Neuronal stem cell (in vitro differentiated cells): ENCODE measurements at regions not wholly inside any gene's neighbourhood (a gene's known extent, or its start where the extent isn't known, plus 50 kb on each side); places are given as distances from the start of the nearest gene placed in this dataset.

Experiments
- DNase-seq: peaks from one replicate; pipeline ENCODE4 v3.0.0-alpha.2; 2013; ENCODE audit warnings: low spot score
- H2AFZ ChIP-seq: one replicate; pipeline ENCODE4 v1.6.1; 2013; ENCODE audit warnings: mild to moderate bottlenecking, low read length, inconsistent platforms
- H2AK5ac ChIP-seq: 2 replicates; pipeline ENCODE4 v1.6.1; 2013; ENCODE audit warnings: low read depth, mild to moderate bottlenecking, inconsistent platforms, low read length, moderate library complexity, mixed read lengths
- H2BK120ac ChIP-seq: 2 replicates; pipeline ENCODE4 v1.6.1; 2013; ENCODE audit warnings: low read depth, mild to moderate bottlenecking, inconsistent platforms, low read length, moderate library complexity, mixed read lengths
- H2BK12ac ChIP-seq: one replicate; pipeline ENCODE4 v1.6.1; 2013; ENCODE audit warnings: low read length, inconsistent platforms
- H2BK15ac ChIP-seq: 2 replicates; pipeline ENCODE4 v1.6.1; 2013; ENCODE audit warnings: mild to moderate bottlenecking, low read length, inconsistent platforms, mixed read lengths
- H2BK5ac ChIP-seq: one replicate; pipeline ENCODE4 v1.6.1; 2013; ENCODE audit warnings: inconsistent platforms, mild to moderate bottlenecking, low read length, moderate library complexity
- H3K14ac ChIP-seq: one replicate; pipeline ENCODE4 v1.6.1; 2013; ENCODE audit warnings: low read length, inconsistent platforms
- H3K18ac ChIP-seq: 2 replicates; pipeline ENCODE4 v1.6.1; 2013; ENCODE audit warnings: low read length, inconsistent platforms
- H3K23ac ChIP-seq: 2 replicates; pipeline ENCODE4 v1.6.1; 2013; ENCODE audit warnings: low read depth, mild to moderate bottlenecking, mixed read lengths, low read length, inconsistent platforms; ENCODE audit not compliant: poor library complexity
- H3K27ac ChIP-seq: replicated peaks from 3 replicates; pipeline ENCODE4 v1.5.1; 2013; ENCODE audit warnings: low read length, inconsistent platforms
- H3K27me3 ChIP-seq, 3 experiments: 2 replicates each; pipeline ENCODE4 v1.6.1; 2013; ENCODE audit warnings: low read length in 3 of 3, mild to moderate bottlenecking in 2 of 3, inconsistent platforms in 1 of 3, low read depth in 1 of 3, mixed read lengths in 1 of 3, moderate library complexity in 1 of 3; ENCODE audit not compliant: control insufficient read depth in 3 of 3, insufficient read depth in 3 of 3
- H3K36me3 ChIP-seq, 2 donors: replicated peaks in 1 of 2; 2 replicates each; pipeline ENCODE4 v1.6.1; 2013; ENCODE audit warnings: low read length in 2 of 2; ENCODE audit not compliant: control insufficient read depth in 2 of 2, insufficient read depth in 2 of 2
- H3K4ac ChIP-seq: 2 replicates; pipeline ENCODE4 v1.6.1; 2013; ENCODE audit warnings: inconsistent platforms, mild to moderate bottlenecking, low read length, moderate library complexity
- H3K4me1 ChIP-seq, 2 donors: 1 replicate in 1 of 2; 2 replicates in 1 of 2; pipeline ENCODE4 v1.6.1; 2013; ENCODE audit warnings: low read length in 2 of 2, low read depth in 1 of 2; ENCODE audit not compliant: control insufficient read depth in 2 of 2, insufficient read depth in 1 of 2
- H3K4me2 ChIP-seq: one replicate; pipeline ENCODE4 v1.6.1; 2013; ENCODE audit warnings: mild to moderate bottlenecking, low read length, inconsistent platforms; ENCODE audit not compliant: insufficient read depth, poor library complexity, severe bottlenecking
- H3K4me3 ChIP-seq, 2 donors: 2 replicates each; pipeline ENCODE4 v1.5.1; 2013; ENCODE audit warnings: low read length in 2 of 2, mild to moderate bottlenecking in 2 of 2, inconsistent platforms in 1 of 2, moderate library complexity in 1 of 2
- H3K79me1 ChIP-seq: one replicate; pipeline ENCODE4 v1.6.1; 2013; ENCODE audit warnings: low read depth, mild to moderate bottlenecking, inconsistent platforms, low read length, moderate library complexity
- H3K9ac ChIP-seq: one replicate; pipeline ENCODE4 v1.6.1; 2013; ENCODE audit warnings: mild to moderate bottlenecking, low read depth, low read length, inconsistent platforms; ENCODE audit not compliant: poor library complexity
- H3K9me3 ChIP-seq, 2 donors: replicated peaks in 1 of 2; 2 replicates each; pipeline versions ENCODE3 to v1.6.1; 2013; ENCODE audit warnings: low read length in 2 of 2, mild to moderate bottlenecking in 2 of 2, inconsistent platforms in 1 of 2, low read depth in 1 of 2, mixed read lengths in 1 of 2, moderate library complexity in 1 of 2; ENCODE audit not compliant: control insufficient read depth in 2 of 2, insufficient read depth in 1 of 2
- H4K8ac ChIP-seq: one replicate; pipeline ENCODE4 v1.6.1; 2013; ENCODE audit warnings: low read depth, mild to moderate bottlenecking, inconsistent platforms, low read length, moderate library complexity
- H4K91ac ChIP-seq: one replicate; pipeline ENCODE4 v1.6.1; 2013; ENCODE audit warnings: low read length, low read depth, mild to moderate bottlenecking, inconsistent platforms; ENCODE audit not compliant: poor library complexity
- WGBS, 2 donors: extraction: QIAGEN DNeasy Blood & Tissue Kit; methylation state at CpG; one replicate each; pipeline ENCODE4 v1.1.7; 2013; ENCODE audit warnings: missing lambda C conversion rate in 2 of 2, mixed read lengths in 1 of 2; ENCODE audit not compliant: insufficient read length in 2 of 2, insufficient replicate concordance in 1 of 2; ENCODE audit errors: extremely low coverage in 2 of 2; 5-methylcytosine and 5-hydroxymethylcytosine counted together

- Histone ChIP-seq H3K23ac (no peak overlapping the region), H3K4me1 (peaks cover 3 to 19% of the 10 kb centered on the region in 2 donors), H2BK5ac (no peak overlapping the region), H2BK120ac (no peak overlapping the region), H3K4ac (no peak overlapping the region), H3K27ac (peak overlapping the region; percentile 17), H3K4me2 (no peak overlapping the region), H3K4me3 (peak overlapping the region in 1 of 2 donors; percentile 55), H3K36me3 (no peaks in the 10 kb centered on the region), H3K27me3 (no peaks in the 10 kb centered on the region), H3K9me3 (peaks cover 0 to 4% of the 10 kb centered on the region in 2 donors), H3K9ac (no peak overlapping the region), H4K91ac (no peak overlapping the region), H2AK5ac (no peak overlapping the region), H3K14ac (no peak overlapping the region), H2BK12ac (no peak overlapping the region), H2BK15ac (no peak overlapping the region), H3K79me1 (no peaks in the 10 kb centered on the region), H4K8ac (no peak overlapping the region), H3K18ac (no peak overlapping the region), H2AFZ (peak overlapping the region; percentile 75)
- peak; percentile 32 for DNase-seq
- no CpG with 5 or more reads among the region's 3 CpGs for WGBS, 2 donors
These were observed 144.5 kb upstream of the ID4 start for GRCh38 chr6:19692506-19693298.

GRCh38 chr6:19694697-19695096 lies 142.5 kb upstream of the ID4 start:
- Histone ChIP-seq H2BK5ac (no peak overlapping the region), H3K18ac (no peak overlapping the region), H3K36me3 (no peaks in the 10 kb centered on the region), H3K27me3 (no peaks in the 10 kb centered on the region), H2BK12ac (no peak overlapping the region), H2BK120ac (no peak overlapping the region), H2BK15ac (no peak overlapping the region), H2AK5ac (no peak overlapping the region), H3K23ac (no peak overlapping the region), H3K14ac (no peak overlapping the region), H3K9ac (no peak overlapping the region), H3K4ac (no peak overlapping the region), H4K8ac (no peak overlapping the region), H3K4me1 (peaks cover 3 to 19% of the 10 kb centered on the region in 2 donors), H4K91ac (no peak overlapping the region), H3K27ac (no peak overlapping the region), H3K9me3 (peaks cover 0 to under 1% of the 10 kb centered on the region in 2 donors), H3K4me2 (no peak overlapping the region), H3K4me3 (no peak overlapping the region), H3K79me1 (no peaks in the 10 kb centered on the region), H2AFZ (no peak overlapping the region)
- no CpG with 5 or more reads among the region's 3 CpGs for WGBS, 2 donors
- no peak for DNase-seq

GRCh38 chr6:19697744-19698290 lies 139.4 kb upstream of the ID4 start:
- H3K27ac ChIP-seq: no peak overlapping the region
- peaks cover 0 to 6% of the 10 kb centered on the region in 2 donors for H3K4me1 ChIP-seq
- H3K14ac ChIP-seq: no peak overlapping the region
- no peaks in the 10 kb centered on the region for H3K79me1 ChIP-seq
- H3K36me3 ChIP-seq: no peaks in the 10 kb centered on the region
- no peak overlapping the region for H4K8ac ChIP-seq
- no peaks in the 10 kb centered on the region for H3K27me3 ChIP-seq
- no peak overlapping the region for H3K9ac ChIP-seq
- H3K18ac ChIP-seq: no peak overlapping the region
- H3K9me3 ChIP-seq: no peaks in the 10 kb centered on the region
- no peak overlapping the region for H2AFZ ChIP-seq
- no peak overlapping the region for H2BK120ac ChIP-seq
- no peak overlapping the region for H4K91ac ChIP-seq
- no peak for DNase-seq
- H2BK15ac ChIP-seq: no peak overlapping the region
- no peak overlapping the region for H2AK5ac ChIP-seq
- whole genome bisulfite sequencing, 2 donors: no CpG with 5 or more reads among the region's 3 CpGs
- H3K4me3 ChIP-seq: no peak overlapping the region
- no peak overlapping the region for H2BK12ac ChIP-seq
- no peak overlapping the region for H3K23ac ChIP-seq
- no peak overlapping the region for H3K4me2 ChIP-seq
- no peak overlapping the region for H2BK5ac ChIP-seq
- H3K4ac ChIP-seq: no peak overlapping the region

GRCh38 chr6:19699932-19700331 lies 137.2 kb upstream of the ID4 start:
- Histone ChIP-seq H4K8ac (no peak overlapping the region), H2BK12ac (no peak overlapping the region), H3K4ac (no peak overlapping the region), H3K27me3 (no peaks in the 10 kb centered on the region), H2AFZ (no peak overlapping the region), H3K4me3 (no peak overlapping the region), H3K36me3 (no peaks in the 10 kb centered on the region), H3K79me1 (no peaks in the 10 kb centered on the region), H2BK5ac (no peak overlapping the region), H2BK120ac (no peak overlapping the region), H3K27ac (no peak overlapping the region), H3K4me1 (no peaks in the 10 kb centered on the region), H2BK15ac (no peak overlapping the region), H3K18ac (no peak overlapping the region), H3K9me3 (no peaks in the 10 kb centered on the region), H3K14ac (no peak overlapping the region), H3K9ac (no peak overlapping the region), H2AK5ac (no peak overlapping the region), H4K91ac (no peak overlapping the region), H3K4me2 (no peak overlapping the region), H3K23ac (no peak overlapping the region)
- no peak for DNase-seq
- no CpG with 5 or more reads among the region's 4 CpGs for WGBS, 2 donors
